GM19240 (cell line): ENCODE measurements at regions not wholly inside any gene's neighbourhood (a gene's known extent, or its start where the extent isn't known, plus 50 kb on each side); places are given as distances from the start of the nearest gene placed in this dataset.

ENCODE experiments used
- DNase-seq: peaks from one replicate; pipeline ENCODE4 v3.0.0; 2011; ENCODE audit warnings: low spot score; ENCODE audit not compliant: insufficient read length

DNA sequence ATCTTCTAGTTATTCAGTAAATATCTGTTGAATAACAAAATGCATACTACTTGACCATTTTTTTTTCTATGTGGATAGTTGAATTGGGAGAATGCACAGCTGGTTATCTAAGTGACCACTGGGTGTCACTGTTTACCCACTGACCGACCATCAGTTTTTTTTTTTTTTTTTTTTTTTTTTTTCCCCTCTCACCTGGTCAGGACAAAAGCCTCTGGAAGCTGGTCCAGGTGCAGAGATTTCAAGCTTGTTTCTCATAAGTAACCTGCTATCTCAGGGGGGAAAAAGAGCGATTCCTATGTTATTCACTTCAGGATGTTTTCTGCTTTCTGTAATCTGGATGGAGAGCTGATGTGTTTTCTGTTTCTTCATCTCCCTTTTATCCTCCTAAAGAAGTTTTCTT lies 256.0 kb downstream of the DCDC2C start:
- DNase-seq: peak; percentile 9

DNA sequence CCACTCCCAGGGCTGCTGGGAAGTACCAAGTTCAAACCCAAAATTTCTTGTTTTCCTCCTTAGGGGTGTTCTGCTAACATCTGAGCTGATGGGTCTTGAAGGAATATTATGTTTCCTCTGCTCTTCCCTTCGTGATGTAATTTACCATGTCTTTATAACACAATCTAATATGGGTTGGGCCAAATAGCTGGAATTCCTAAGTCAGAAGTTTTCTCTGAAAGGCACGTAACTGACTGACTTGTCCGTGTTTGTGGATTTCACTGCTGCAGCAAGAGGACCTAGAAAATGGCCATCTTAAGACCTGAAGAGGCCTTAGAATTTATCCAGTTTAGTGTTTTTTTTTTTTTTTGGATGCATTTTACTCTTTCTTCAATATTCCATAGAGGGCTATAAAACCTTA lies 256.7 kb downstream of the DCDC2C start:
- DNase-seq: no peak

DNA sequence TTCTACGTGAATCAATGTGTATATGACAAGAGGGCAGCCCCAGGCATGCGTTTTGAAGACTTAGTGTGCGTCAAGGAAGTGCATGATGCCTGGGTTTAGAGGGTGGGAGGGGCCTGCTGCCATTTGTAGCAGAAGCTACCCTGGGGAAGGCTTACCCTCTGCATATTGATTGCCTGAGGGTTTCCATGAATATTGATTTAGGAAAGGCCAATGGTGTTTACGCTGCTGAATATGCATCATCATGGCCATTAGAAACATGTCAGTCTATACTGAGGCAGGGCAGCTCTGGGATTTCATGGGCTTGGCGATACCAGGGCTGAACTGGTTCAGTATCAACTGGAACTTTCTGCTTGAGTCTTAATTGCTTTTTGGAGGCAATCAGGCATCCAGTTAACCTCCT lies 259.3 kb downstream of the DCDC2C start:
- DNase-seq: no peak

DNA sequence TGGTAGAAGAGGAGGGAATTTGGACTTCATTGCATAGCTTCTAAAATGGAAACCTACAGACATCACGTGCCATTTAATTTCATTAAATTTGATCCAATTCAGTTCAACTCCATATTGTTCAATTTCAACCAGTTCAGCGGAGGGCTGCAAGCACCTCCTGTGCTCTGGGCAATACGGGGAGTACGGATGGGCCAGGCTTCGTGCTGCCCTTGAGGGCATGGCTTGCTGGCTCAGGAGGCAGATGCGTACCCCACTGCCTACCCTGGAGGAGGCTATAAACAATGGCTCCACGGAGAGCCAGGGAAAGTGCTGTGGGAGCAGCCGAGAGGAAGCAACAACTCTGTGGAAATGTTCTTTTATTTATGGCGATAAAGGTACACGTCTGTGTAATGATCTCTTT lies 261.8 kb downstream of the DCDC2C start:
- no peak for DNase-seq

DNA sequence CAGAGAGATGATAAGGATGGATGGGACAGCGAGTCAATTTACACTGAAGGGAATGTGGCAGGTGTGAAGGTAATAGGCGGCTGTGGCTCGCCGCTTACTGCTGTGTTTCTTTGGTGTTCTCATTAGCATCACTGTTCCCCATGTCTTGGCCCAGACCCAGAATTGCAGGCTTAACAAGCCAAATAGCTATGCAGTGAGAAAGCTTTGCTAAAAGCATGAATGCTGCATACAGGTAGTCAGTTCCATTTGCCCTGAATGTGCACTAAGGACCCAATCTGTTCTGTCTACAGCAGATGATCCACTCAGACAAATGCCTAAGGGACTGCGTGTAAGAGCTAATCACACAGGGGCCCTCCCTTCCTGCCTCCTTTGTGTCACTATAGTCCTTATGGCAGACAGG lies 262.6 kb downstream of the DCDC2C start:
- no peak for DNase-seq

DNA sequence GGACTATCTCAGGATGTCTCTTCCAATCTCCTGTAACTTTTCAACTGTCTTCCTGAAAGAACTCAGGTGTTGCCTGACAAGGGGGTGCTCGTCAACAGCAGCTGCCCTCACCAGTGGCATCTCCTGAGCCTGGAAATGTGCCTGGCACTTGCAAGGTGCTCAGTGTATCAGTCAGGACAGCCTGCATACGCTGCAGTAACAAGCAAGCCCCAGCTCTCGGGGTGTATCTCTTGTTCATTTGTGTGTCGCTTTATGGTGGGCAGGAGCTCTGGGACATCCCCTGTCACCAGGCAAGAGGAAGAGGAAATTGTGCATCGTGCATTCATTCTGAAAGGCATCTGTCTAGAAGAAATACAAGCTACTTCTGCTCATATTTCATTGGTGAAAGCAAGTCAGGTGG lies 263.1 kb downstream of the DCDC2C start:
- DNase-seq: no peak

DNA sequence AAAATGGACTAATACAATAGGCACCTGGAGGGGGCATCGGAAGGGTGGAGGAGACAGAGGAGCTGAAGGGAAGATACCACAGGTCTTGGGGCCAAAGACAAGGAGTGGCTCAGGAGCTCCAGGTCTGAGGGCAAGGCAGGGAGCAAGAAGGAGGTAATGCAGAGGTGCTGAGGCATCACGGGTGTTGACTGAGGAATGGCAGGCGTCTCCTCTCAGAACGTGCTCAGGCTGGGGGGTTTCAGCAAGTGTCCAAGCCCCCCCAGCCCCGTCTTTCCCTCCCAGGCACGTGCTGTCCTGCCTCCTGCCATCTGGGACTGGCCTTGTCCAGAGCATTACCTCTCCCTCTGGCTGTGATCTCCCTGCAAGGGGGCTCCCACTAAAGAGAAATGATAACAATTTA lies 265.4 kb downstream of the DCDC2C start:
- no peak for DNase-seq

DNA sequence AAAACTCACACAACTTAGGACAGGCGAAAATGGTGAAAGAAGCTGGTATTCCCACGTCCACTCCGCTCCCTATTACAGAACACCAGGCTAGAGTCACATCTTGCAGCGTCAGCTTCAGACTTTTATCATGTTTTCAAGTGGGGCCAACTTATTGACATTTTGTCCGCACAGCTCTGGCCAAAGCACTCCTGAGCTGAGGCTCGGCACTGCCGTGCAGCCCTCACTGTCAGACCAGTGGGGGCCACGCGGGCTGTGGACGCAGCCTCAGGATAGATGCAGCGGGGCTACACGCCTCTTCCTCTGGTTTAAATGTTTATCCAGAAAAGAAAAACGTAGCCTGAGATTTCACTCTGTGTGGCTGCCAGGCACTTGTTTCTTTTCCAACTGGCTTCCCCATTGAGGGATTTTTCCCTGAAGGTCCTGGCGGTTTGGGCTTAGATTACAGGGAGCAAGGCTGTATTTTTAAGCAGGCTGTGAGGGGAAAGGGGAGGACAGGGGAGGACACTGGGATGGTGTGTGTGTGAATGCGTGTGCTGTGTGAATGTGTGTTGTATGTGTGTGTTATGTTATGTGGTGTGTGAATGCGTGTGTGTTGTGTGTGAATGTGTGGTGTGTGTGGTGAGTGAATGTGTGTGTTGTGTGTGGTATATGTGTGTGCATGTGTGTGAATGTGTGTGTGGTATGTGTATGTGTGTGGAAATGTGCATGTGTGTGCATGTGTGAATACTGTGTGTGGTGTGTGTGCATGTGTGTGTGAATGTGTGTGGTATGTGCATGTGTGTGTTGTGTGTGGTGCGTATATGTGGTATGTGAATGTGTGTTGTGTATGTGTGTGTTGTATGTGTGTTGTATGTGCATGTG lies 267.6 kb downstream of the DCDC2C start:
- no peak for DNase-seq

DNA sequence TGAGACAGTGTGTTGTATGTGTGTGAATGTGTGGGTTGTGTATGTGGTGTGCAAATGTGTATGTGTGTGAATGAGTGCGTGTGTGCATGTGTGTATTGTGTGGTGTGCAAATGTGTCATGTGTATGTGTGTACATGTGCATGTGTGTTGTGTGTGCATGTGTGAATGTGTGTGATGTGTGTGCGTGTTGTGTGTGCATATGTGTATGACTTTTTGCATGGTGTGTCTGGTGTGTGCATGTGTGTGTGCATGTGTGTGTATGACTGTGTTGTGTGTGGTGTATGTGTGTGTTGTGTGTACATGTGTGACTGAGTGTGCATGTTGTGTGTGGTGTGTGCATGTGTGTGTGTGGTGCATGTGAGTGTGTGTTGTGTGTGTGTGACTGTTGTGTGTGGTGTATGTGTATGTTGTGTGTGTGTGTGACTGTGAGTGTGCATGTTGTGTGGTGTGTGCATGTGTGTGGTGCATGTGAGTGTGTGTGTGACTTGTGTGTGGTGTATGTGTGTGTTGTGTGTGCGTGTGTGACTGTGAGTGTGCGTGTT lies 268.3 kb downstream of the DCDC2C start:
- DNase-seq: no peak

DNA sequence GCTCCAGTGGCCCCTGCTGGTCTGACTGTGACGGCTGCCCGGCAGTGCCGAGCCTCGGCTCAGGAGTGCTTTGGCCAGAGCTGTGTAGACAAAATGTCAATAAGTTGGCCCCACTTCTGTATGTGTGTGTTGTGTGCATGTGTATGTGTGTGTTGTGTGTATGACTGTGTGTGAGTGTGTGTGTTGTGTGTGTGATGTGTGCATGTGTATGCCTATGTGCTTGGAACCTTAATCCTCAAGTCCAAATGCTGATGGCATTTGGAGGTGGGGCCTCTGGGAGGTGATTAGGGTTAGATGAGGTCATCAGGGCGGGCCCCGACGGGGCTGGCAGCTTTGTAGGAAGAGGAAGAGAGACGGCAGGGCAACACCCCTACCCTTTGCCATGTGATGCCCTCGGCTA lies 269.0 kb downstream of the DCDC2C start:
- DNase-seq: no peak

DNA sequence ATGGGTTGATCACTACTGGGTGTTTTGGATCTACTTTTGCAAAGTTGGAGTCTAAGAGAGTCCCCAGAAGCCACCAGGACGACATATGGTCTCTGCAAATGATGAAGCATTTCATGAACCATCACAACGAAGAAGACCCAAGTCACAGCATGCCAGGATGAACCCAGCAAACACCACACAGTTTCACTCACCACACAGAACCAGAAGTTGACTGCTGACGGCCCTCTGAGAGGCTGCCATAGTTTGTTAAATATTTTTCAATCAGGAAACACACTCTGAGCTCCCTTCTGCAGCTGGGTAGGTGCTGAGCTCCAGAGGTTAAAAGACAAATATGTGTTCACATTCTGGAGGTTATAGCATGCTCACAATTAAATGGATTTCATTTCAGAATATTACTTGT lies 271.4 kb downstream of the DCDC2C start:
- DNase-seq: no peak

DNA sequence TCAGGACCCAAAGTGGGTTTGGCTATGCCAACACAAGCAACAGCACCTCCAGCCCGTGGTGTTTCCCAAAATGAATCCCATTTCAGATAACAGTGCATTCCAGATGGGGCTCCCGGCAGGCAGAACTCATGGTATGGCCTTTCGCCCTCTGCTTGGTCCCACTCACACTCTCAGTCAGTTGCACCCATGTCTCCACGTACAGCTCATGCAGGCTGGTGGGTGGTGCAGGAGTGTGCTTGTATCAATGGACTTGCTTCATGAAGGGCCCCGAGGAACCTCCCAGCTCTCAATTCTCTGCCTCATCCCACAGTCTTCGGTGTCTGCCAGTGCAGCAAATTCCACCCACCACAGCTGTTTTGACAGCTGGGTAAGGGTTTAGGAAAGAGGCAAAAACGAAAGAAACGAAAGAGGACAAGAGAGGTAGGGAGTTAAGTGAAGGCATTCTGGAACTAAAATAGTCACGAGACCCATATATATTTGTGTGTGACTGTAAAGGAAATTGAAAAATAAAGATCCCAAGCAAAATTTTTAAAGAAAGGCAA lies 278.1 kb downstream of the DCDC2C start:
- no peak for DNase-seq

DNA sequence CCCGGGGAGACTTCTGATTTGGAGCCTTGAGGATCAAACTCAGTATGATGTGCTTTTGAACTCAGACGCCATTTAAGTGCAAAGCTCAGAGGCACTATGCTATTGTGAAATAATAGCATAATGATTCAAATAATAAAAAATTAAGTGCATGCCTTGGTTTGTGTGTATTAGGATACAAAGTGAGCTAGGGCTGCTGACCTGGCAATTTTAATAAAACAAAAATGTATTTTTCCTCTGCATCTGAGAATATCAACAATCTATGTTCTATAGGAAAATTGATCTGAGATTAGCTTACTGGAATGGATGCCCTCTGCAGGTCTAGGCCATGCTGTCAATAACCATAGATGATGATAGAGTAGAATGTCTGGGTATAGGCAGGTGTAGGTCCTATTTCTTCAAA lies 278.8 kb downstream of the DCDC2C start:
- no peak for DNase-seq

DNA sequence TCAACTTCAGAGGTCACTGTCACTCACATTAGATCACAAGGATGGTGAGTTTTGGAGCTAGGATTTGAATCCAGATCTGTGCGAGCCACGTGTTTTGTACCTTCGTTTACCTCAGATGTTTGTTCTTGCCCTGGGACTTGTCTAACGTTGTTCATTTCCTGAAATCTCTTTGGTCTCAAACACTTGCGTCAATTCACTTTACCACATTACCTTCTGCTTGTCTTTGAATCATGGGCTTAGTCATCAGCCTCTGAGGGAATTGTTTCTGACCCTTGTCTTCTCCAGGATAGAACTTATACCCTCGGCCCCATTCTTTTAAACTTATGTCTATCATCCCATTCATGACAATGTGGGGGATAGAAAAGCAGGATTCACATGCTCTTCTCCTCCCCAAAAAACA lies 282.7 kb downstream of the DCDC2C start:
- no peak for DNase-seq

DNA sequence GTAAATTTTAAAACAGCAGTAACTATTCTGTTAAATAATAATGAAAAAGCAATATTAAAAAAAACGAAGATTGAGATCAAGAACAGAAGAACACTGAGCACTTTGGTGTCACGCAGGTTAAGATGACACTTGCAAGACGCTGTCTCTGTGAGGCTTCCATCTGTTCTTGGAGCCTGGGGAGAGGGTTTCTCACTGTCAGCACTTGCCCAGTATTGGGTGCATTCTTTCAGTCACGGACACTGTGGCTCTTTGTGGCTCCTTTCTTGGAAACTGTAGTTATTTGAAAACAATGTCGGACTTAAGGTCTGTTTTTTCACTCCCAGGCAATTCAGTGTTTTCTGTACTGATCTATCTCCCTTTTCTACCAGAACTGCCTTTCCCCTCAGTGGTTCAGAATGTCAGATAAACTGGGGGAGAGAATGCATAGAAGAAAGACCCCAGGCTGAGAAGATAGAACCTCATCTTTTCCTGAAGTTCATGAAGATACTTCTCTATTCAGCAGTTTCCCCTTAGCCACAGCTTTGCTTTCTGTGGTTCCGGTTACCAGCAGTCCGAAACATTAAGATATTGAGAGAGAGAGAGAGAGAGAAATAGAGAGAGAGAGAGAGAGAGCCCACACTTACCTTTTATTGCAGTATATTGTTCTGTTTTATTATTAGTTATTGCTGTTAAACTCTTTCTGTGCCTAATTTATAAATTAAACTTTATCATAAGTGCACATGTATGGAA lies 283.3 kb downstream of the DCDC2C start:
- no peak for DNase-seq

DNA sequence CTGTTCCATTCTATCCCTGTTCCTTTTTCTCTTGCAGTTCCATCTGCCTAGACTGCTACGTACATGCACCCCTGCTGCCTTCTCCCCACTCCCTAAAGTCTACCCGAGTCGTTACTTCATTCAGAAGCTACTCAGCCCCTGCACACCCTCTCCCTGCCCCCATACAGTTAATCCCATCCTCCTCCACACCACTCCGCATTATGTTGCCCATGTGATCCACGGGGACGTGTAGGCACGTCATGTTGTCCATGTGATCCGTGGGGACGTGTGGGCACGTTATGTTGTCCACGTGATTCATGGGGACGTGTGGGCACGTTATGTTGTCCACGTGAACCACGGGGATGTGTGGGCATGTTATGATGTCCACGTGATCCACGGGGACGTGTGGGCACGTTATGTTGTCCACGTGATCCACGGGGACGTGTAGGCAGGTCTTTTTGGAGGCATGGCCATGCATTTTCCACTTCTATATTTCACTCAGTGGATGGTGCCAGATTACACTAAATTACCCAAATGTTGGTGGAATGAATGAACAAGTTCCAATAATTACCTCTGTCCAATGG lies 299.5 kb downstream of the DCDC2C start:
- no peak for DNase-seq

DNA sequence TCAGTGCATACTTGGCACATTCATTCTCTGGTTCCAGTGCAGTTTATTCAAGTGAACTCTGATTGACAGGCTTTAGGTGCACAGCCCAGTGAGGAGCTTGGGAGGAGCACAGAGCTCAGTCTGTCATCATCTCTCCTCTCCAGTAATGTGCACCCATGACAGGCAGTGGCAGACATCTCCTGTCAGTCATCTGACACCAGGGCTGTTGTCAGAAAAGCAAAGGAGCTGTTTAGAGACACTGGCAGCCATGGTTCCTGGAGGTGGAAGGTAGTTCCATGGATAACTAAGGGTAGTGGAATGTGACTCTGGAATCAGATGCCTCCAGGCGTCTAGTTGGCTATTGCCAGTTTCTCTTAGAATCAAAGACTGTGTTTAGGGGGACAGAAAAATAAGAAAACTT lies 308.8 kb downstream of the DCDC2C start:
- DNase-seq: no peak

DNA sequence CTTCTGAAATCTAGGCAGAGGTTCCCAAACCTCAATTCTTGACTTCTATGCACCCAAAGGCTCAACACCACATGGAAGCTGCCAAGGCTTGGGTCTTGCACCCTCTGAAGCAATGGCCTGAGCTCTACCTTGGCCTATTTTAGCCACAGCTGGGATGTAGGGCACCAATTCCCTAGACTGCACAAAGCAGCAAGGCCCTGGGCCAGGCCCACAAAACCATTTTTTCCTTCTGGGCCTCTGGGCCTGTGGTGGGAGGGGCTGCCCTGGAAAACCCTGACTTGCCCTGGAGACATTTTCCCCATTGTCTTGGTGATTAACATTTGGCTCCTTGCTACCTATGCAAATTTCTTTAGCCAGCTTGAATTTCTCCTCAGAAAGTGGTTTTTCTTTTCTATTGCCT lies 315.2 kb downstream of the DCDC2C start:
- no peak for DNase-seq

DNA sequence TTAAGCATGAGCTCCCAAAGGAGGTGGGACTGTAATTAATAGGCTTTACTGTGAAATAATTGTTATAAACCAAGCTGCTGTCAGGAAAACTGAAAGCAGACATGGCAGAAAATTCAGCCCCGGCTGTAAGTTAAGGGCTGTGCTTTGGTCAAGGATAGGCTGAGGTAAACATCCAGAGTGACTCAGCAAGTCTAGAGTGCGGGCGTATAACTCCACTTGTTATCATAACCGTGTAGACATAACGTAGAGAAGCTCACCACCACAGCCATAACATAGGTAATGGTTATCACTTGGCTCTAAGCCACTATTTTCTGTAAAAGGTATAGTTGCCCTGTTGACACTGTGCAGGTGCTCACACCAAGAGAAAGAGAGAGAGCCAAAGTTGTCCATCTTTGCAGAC lies 316.8 kb downstream of the DCDC2C start:
- no peak for DNase-seq

DNA sequence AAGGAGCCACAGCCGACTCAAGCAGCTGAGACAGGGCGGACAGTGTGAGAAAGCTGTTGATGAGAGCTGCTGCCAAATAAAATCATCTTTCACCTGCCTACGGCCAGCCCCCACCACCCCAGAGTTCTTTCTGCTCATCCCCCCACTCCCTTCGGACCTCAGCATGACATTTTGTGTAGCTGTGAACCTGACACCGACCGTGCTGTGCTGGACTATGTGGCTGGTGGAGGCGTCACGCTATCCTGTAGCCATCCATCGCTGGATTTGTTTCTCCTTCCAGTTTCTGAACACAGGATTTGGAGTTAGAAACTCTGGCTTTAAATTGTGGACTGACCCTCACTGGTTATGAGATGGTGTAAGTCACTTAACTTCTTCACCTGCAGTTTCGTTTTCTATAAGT lies 317.3 kb downstream of the DCDC2C start:
- no peak for DNase-seq

DNA sequence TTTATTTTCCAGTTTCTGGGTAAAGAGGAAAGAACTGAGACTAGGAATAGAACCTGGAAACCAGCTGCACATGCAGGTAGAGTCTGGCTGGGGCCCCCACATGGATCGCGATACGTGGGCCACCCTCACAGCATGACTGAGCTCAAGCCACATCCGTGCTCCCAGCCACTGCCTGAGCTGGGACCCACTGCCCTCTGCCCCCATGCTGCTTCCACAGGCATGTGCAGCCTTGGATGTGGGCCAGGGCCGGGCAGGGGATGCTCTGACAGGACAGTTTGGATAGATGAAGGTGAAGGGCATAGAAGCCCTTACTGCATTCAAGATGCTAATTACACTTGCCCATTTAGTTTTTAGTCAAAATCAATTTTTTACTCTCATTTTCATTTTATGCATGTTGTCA lies 321.2 kb downstream of the DCDC2C start:
- no peak for DNase-seq

DNA sequence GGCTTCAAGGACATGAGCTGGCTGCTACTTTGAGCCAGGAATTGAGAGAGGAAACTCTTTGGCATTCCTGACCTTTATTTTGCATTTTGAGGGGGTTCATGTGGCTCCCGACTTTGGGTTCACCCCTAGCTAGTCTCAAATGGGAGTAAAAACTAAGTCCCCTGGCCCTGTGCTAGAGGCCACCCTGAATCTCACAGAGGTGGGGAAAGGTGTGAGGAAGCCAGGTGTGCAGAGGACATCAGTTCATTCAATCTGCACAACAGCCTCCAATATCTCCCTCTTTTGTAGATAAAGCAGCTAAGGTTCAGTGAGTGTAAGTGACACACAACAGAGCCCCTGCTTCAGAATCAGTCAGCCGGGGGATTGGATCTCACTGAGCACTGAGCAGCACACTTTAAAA lies 325.7 kb downstream of the DCDC2C start:
- no peak for DNase-seq
